Karpas-422 (cell line): ENCODE measurements at regions not wholly inside any gene's neighbourhood (a gene's known extent, or its start where the extent isn't known, plus 50 kb on each side); places are given as distances from the start of the nearest gene placed in this dataset.
"Not testable (repeated sequence)": the region's sequence is repeated elsewhere in the genome, so short reads cannot be mapped to it uniquely, and the experiment has no call there.

Source experiments
- DNase-seq: peaks from one replicate; pipeline ENCODE4 v3.0.0-alpha.2; 2015
- H2AFZ ChIP-seq: fragments of 200-600 bp; sonication (generic); 2 replicates; pipeline ENCODE4 v1.6.1; 2014; ENCODE audit warnings: antibody characterized with exemption, low read length, mixed read lengths
- H3K27ac ChIP-seq: fragments of 200-600 bp; sonication (generic); 2 replicates; pipeline ENCODE4 v1.5.1; 2014; ENCODE audit warnings: mild to moderate bottlenecking, low read length, moderate library complexity
- H3K27me3 ChIP-seq: fragments of 200-600 bp; sonication (generic); 2 replicates; pipeline ENCODE4 v1.6.1; 2014; ENCODE audit warnings: low read length, mixed read lengths
- H3K36me3 ChIP-seq: fragments of 200-600 bp; sonication (generic); 2 replicates; pipeline ENCODE4 v1.6.1; 2014; ENCODE audit warnings: low read length, mixed read lengths; ENCODE audit not compliant: insufficient read depth
- H3K4me1 ChIP-seq: fragments of 200-600 bp; sonication (generic); 2 replicates; pipeline ENCODE4 v1.6.1; 2014; ENCODE audit warnings: mild to moderate bottlenecking, low read length, mixed read lengths
- H3K4me2 ChIP-seq: fragments of 200-600 bp; sonication (generic); 2 replicates; pipeline ENCODE4 v1.6.1; 2014; ENCODE audit warnings: low read length, low read depth, mild to moderate bottlenecking; ENCODE audit not compliant: poor library complexity, severe bottlenecking
- H3K4me3 ChIP-seq: fragments of 200-600 bp; sonication (generic); 2 replicates; pipeline ENCODE4 v1.5.1; 2014; ENCODE audit warnings: mild to moderate bottlenecking, antibody characterized with exemption, low read length, mixed read lengths
- H3K79me2 ChIP-seq: fragments of 200-600 bp; sonication (generic); 2 replicates; pipeline ENCODE4 v1.6.1; 2014; ENCODE audit warnings: mild to moderate bottlenecking, low read length, mixed read lengths
- H3K9ac ChIP-seq: fragments of 200-600 bp; sonication (generic); 2 replicates; pipeline ENCODE4 v1.6.0; 2014; ENCODE audit warnings: low read length
- H3K9me2 ChIP-seq: fragments of 200-600 bp; sonication (generic), shearing (Covaris generic); replicated peaks from 2 replicates; pipeline ENCODE4 v1.6.0; 2014; ENCODE audit warnings: mild to moderate bottlenecking, low read length, moderate library complexity; ENCODE audit not compliant: insufficient read depth
- H3K9me3 ChIP-seq: fragments of 300-700, 200-600 bp; sonication (generic); 2 replicates; pipeline ENCODE4 v1.6.1; 2014; ENCODE audit warnings: low read length, mixed read lengths
- H4K20me1 ChIP-seq: fragments of 200-600 bp; sonication (generic); 2 replicates; pipeline ENCODE4 v1.6.1; 2014; ENCODE audit warnings: mild to moderate bottlenecking, antibody characterized with exemption, low read length, low read depth; ENCODE audit not compliant: insufficient read depth

DNA sequence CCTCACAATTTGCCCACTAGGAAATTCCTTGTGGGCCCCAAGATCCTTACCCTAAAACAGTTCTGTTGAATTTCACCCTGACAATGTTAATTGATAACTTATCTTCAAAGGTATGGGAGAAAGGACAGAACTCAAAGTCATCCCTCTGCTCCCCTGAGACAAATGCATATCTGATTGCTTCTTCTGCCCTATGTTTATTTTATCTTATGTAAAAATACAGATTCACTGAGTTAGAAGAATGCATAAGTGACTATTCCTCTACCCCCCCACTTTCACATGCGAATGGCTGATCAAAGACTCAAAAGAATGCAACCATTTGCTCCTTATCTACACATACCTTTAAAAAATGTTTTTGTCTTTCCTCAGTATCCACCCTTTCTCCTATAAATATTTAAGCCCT lies 235.7 kb upstream of the SEMA3C start:
- H3K27ac ChIP-seq, result no peak overlapping the region
- H3K4me1 ChIP-seq, result no peaks in the 10 kb centered on the region
- H3K9me2 ChIP-seq, result no peaks in the 10 kb centered on the region
- H2AFZ ChIP-seq, result no peak overlapping the region
- no peaks in the 10 kb centered on the region for H3K27me3 ChIP-seq
- no peaks in the 10 kb centered on the region for H3K36me3 ChIP-seq
- H3K9me3 ChIP-seq, result peaks cover 41% of the 10 kb centered on the region
- no peak overlapping the region for H3K9ac ChIP-seq
- no peaks in the 10 kb centered on the region for H3K79me2 ChIP-seq
- H3K4me2 ChIP-seq, result no peak overlapping the region
- DNase-seq, result no peak
- no peaks in the 10 kb centered on the region for H4K20me1 ChIP-seq
- no peak overlapping the region for H3K4me3 ChIP-seq

DNA sequence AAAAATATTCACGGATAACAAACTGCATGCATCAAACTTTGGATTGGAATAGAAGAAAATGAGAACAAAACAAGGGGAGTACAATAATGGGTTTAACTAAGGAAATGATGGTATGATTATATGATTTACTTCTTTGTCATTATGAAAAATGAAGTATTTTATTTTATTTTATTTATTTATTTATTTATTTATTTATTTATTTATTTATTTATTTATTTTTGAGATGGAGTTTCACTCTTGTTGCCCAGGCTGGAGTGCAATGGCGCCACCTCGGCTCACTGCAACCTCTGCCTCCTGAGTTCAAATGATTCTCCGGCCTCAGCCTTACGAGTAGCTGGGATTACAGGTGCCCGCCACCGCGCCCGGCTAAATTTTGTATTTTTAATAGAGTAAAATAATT lies 234.1 kb upstream of the SEMA3C start:
- H2AFZ ChIP-seq, H3K79me2 ChIP-seq, H3K4me1 ChIP-seq, H3K9me2 ChIP-seq, H3K36me3 ChIP-seq, DNase-seq, H3K9ac ChIP-seq, H3K4me3 ChIP-seq, H3K27me3 ChIP-seq, H3K4me2 ChIP-seq, H4K20me1 ChIP-seq, H3K27ac ChIP-seq: not testable (repeated sequence)
- peaks cover 42% of the 10 kb centered on the region for H3K9me3 ChIP-seq

DNA sequence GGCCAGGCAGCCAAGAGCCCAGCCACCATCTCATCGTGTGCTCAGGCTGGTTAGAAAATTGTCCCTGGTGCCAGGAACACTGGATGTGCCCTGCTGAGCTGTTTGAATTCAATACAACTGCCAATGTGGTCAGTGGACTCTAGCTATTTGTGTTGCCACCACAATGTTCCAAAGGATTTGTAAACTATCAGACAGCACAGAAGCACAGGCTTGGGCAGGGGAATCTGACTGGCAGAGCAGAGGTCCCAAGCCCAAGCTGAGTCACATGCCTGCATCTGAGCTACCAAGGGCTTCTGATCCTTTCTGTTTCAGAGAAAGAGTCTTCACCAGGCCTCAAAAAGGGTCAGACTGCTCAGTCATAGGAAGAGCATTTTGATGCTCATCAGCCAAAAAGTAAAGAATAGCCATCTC lies 232.1 kb upstream of the SEMA3C start:
- Histone ChIP-seq H3K4me2 (no peak overlapping the region), H3K4me1 (no peaks in the 10 kb centered on the region), H3K9me2 (no peaks in the 10 kb centered on the region), H2AFZ (no peak overlapping the region), H3K36me3 (no peaks in the 10 kb centered on the region), H3K9me3 (peaks cover 45% of the 10 kb centered on the region), H3K79me2 (no peaks in the 10 kb centered on the region), H3K4me3 (no peak overlapping the region), H3K9ac (no peak overlapping the region), H3K27ac (no peak overlapping the region), H4K20me1 (no peaks in the 10 kb centered on the region), H3K27me3 (no peaks in the 10 kb centered on the region)
- DNase-seq, result no peak

DNA sequence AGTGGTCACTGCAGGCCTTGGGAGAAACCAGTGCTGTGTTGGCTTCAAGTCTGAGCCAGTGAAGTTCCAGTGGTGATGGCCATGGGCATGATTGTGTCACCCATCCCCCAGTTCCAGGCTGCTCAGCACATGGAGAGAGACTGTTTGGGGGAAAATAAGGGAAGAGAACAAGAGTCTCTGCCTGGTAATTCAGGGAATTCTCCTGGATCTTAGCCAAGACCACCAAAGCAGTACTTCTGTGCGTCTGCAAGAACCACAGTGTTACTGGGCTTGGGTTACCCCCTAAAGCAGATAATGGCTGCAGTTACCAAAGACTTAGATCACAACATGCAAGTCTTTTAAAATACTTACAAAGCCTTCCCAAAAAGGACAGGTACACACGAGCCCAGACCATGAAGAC lies 225.0 kb upstream of the SEMA3C start:
- H3K9ac ChIP-seq, result no peak overlapping the region
- no peak overlapping the region for H3K4me3 ChIP-seq
- no peak overlapping the region for H2AFZ ChIP-seq
- peaks cover 17% of the 10 kb centered on the region for H3K9me3 ChIP-seq
- H3K79me2 ChIP-seq, result no peaks in the 10 kb centered on the region
- H3K9me2 ChIP-seq, result no peaks in the 10 kb centered on the region
- no peak overlapping the region for H3K4me2 ChIP-seq
- no peak overlapping the region for H3K27ac ChIP-seq
- no peaks in the 10 kb centered on the region for H3K36me3 ChIP-seq
- H3K27me3 ChIP-seq, result no peaks in the 10 kb centered on the region
- no peaks in the 10 kb centered on the region for H3K4me1 ChIP-seq
- no peaks in the 10 kb centered on the region for H4K20me1 ChIP-seq
- no peak for DNase-seq

DNA sequence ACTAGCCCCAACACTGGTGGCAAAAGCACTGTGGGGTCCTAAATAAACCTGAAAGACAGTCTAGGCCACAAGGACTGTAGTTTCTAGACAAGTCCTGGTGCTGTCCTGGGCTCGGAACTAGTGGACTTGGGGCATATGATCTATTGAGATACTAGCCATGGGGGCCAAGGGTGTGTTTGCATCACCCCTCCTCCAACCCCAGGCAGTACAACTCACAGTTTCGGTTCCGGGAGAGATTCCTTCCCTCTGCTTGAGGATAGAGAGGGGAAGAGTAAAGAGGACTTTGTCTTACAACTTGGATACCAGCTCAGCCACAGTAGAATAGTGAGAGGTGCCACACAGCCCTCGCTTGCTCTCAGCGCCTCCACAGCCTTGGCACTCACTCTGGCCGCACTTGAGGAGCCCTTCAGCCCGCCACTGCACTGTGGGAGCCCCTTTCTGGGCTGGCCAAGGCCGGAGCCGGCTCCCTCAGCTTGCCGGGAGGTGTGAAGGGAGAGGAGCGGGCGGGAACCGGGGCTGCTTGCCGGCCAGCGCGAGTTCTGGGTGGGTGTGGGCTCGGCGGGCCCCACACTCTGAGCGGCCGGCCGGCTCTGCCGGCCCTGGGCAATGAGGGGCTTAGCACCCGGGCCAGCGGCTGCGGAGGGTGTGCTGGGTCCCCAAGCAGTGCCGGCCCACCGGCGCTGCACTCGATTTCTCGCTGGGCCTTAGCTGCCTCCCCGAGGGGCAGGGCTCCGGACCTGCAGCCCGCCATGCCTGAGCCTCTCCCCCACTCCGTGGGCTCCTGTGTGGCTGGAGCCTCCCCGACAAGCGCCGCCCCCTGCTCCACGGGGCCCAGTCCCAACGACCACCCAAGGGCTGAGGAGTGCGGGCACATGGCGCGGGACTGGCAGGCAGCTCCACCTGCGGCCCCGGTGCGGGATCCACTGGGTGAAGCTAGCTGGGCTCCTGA lies 222.7 kb upstream of the SEMA3C start:
- not testable (repeated sequence) for H3K4me2 ChIP-seq, H3K27me3 ChIP-seq, H4K20me1 ChIP-seq, H3K27ac ChIP-seq, H3K9me2 ChIP-seq, H2AFZ ChIP-seq, H3K79me2 ChIP-seq, H3K4me1 ChIP-seq, H3K4me3 ChIP-seq, H3K9ac ChIP-seq, H3K36me3 ChIP-seq, DNase-seq
- H3K9me3 ChIP-seq, result peaks cover 22% of the 10 kb centered on the region

DNA sequence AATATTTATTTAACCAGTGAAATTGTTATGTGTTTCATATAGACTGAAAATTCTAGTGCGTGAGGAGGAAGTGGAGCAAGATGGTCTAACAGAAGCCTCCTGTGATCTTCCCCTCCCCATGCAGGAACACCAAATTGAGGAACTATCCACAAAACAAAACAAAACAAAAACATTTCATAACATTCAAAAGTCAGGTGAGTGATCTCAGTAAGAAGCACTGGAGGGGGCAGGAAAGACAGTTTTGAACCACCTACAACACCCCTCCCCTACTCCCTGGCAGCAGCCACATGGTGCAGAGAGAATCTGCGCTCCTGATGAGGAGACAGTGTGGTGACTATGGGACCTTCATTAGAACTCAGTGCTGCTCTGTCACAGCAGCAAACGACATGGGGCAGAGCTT lies 221.9 kb upstream of the SEMA3C start:
- Histone ChIP-seq H3K4me2 (no peak overlapping the region), H4K20me1 (no peaks in the 10 kb centered on the region), H3K27me3 (no peaks in the 10 kb centered on the region), H2AFZ (no peak overlapping the region), H3K4me1 (no peaks in the 10 kb centered on the region), H3K27ac (no peak overlapping the region), H3K9me3 (peaks cover 22% of the 10 kb centered on the region), H3K4me3 (no peak overlapping the region), H3K9me2 (no peaks in the 10 kb centered on the region), H3K36me3 (no peaks in the 10 kb centered on the region), H3K9ac (no peak overlapping the region), H3K79me2 (no peaks in the 10 kb centered on the region)
- DNase-seq, result no peak

DNA sequence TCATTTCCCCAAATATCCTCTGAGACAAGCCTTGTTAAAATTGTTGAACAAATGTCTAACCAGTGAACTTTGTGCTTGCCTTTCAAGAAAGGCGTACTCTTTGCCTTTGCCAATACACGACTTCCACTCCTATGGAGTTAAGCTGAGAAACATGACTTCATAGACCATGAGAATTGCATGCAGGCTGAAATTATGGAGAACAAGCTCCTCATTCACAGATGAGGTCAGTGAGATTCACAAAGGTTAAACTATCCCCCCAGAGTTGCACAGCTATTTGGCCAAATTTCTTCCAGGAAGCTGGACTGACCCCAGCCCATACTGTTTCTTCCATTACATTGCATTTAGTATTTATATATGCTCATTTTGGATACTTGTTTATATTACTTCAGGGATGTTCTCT lies 221.4 kb upstream of the SEMA3C start:
- Histone ChIP-seq H3K4me2 (no peak overlapping the region), H3K36me3 (no peaks in the 10 kb centered on the region), H3K27me3 (no peaks in the 10 kb centered on the region), H2AFZ (no peak overlapping the region), H3K9me3 (peaks cover 22% of the 10 kb centered on the region), H3K9me2 (no peaks in the 10 kb centered on the region), H3K4me1 (no peaks in the 10 kb centered on the region), H3K79me2 (no peaks in the 10 kb centered on the region), H3K4me3 (no peak overlapping the region), H4K20me1 (no peaks in the 10 kb centered on the region), H3K9ac (no peak overlapping the region), H3K27ac (no peak overlapping the region)
- no peak for DNase-seq

DNA sequence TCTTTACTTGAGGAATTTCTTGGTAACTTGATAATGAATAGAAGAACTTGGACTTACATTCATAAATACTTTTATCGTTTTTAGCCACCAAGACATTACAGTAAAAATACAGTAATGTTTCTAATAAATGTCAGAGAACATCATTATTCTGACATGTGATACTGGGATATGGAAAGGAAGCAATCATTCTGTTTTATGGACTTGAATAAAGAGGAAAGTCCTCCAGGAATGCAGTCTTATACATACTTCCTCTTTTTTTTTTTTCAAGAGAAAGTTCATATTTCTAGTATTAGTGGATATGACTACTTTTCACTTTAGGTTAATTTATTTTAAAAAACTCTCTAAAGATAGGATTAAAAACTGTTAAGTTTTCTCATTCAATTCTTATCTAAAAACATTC lies 220.0 kb upstream of the SEMA3C start:
- H3K4me1 ChIP-seq, result no peaks in the 10 kb centered on the region
- peaks cover 22% of the 10 kb centered on the region for H3K9me3 ChIP-seq
- H2AFZ ChIP-seq, result no peak overlapping the region
- H4K20me1 ChIP-seq, result no peaks in the 10 kb centered on the region
- no peaks in the 10 kb centered on the region for H3K36me3 ChIP-seq
- DNase-seq, result no peak
- H3K27me3 ChIP-seq, result no peaks in the 10 kb centered on the region
- no peak overlapping the region for H3K9ac ChIP-seq
- no peak overlapping the region for H3K27ac ChIP-seq
- no peak overlapping the region for H3K4me3 ChIP-seq
- no peaks in the 10 kb centered on the region for H3K9me2 ChIP-seq
- no peak overlapping the region for H3K4me2 ChIP-seq
- H3K79me2 ChIP-seq, result no peaks in the 10 kb centered on the region
